AG04449 (cell line): ENCODE measurements at regions not wholly inside any gene's neighbourhood (a gene's known extent, or its start where the extent isn't known, plus 50 kb on each side); places are given as distances from the start of the nearest gene placed in this dataset.

ENCODE experiments used
- CTCF ChIA-PET: fragments of 350-600 bp; formaldehyde crosslinking; extraction: SDS; loops from one replicate; lab custom pipeline; 2021; ENCODE audit warnings: antibody characterized with exemption; lab: Yijun Ruan, JAX
- POLR2A ChIA-PET: fragments of 400-600, 350-600 bp; formaldehyde crosslinking; extraction: SDS; loops from one replicate; lab custom pipeline; 2020; ENCODE audit warnings: antibody characterized with exemption, inconsistent platforms; lab: Yijun Ruan, JAX
- DNase-seq: peaks from one replicate; pipeline ENCODE4 v3.0.0-alpha.2; 2010; ENCODE audit warnings: low read depth, low spot score
- H3K4me3 ChIP-seq: 2 replicates; pipeline ENCODE4 v1.5.1; 2011; ENCODE audit warnings: low read depth, mild to moderate bottlenecking, control low read depth, low read length
- CTCF ChIP-seq: IDR thresholded peaks from one replicate; pipeline ENCODE4 v1.5.1; 2011; ENCODE audit warnings: mild to moderate bottlenecking, moderate library complexity, low read length, control low read depth, inconsistent platforms; ENCODE audit not compliant: insufficient read depth; ENCODE audit errors: missing control alignments

- CTCF ChIA-PET, result no interaction called here
- POLR2A ChIA-PET, result no interaction called here
- no peak for DNase-seq
- TF ChIP-seq CTCF, result no peak
- H3K4me3 ChIP-seq, result no peak overlapping the region
Measured at GRCh38 chr7:26526265-26526587, 234.6 kb downstream of the SNX10 start.

GRCh38 chr7:26531926-26532325 is 240.3 kb downstream of the SNX10 start:
- ChIA-PET POLR2A (no interaction called here), CTCF (no interaction called here)
- no peak for DNase-seq

DNA sequence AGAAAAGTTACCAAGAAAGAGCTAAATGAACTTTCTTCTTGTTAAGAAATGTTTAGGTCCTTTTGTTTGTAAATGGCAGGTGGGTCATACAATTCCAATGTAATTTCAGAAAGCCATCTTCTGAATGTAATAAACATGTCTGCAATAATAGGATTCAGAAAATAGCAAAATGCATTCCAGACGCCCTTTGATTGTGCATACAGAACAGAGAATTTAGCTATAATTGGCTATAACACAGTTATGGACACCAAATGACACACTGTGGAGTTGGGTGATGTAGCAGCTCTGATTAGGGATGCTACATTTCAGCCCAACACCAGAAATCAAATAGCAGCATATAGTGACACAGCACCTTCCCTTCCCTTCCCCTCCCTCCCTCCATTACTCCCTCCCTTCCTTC is 240.8 kb downstream of the SNX10 start:
- DNase-seq, result no peak
- ChIA-PET CTCF (no interaction called here), POLR2A (no interaction called here)
- H3K4me3 ChIP-seq, result no peak overlapping the region
- TF ChIP-seq CTCF, result no peak

More at GRCh38 chr7:26531926-26532325, 240.3 kb downstream of the SNX10 start:
- no peak for TF ChIP-seq CTCF
- no peak overlapping the region for H3K4me3 ChIP-seq

DNA sequence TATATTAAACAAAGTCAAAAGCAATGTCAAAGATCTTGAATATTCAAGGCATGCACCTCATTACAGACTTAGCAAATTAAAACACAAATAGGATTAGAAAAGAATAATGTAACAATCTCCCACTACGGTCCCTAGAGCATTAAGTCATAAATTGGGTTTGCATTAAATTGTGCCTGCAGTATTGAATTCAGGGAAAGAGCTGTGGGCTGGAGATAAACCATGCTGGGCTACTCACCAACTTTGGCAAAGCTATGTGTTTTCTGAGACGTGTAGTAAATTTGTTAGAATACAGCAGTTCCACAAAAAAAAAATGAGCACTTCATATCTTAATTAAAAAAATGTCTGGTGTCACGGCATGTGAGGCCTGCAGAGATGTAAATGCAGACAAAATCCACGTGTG is 241.6 kb downstream of the SNX10 start:
- ChIA-PET POLR2A (no interaction called here), CTCF (no interaction called here)
- no peak for TF ChIP-seq CTCF
- DNase-seq, result no peak
- H3K4me3 ChIP-seq, result no peak overlapping the region

GRCh38 chr7:26534649-26535482 is 243.2 kb downstream of the SNX10 start:
- DNase-seq, result no peak
- ChIA-PET POLR2A (no interaction called here), CTCF (no interaction called here)
- TF ChIP-seq CTCF, result no peak
- H3K4me3 ChIP-seq, result no peak overlapping the region

DNA sequence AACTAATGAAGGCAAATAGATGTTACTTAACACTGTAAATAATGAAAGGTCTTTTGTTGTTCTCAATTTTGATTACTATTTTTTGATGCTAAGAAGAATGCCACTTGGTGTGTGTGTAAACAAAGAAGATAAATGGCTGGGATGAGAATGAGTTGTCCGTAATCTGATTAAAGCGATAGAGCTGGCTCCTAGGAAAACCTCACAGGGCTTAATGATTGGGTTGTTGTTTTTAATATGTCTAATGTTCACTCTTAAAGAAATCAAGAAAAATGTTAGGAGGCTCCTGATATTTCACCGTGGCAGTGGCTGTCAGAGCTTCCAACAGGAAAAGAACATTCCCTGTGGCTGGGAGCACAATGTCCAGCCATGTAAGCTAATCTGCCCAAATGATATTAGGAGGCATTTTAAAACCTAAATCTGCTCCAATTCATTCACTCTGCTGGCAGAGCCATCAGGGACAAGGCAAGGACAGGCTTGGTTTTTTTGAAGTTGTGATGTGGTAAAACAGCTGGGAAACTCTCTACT is 243.9 kb downstream of the SNX10 start:
- CTCF ChIA-PET, result interaction anchor here (1.5 kb wide), 1 partner anchor 131 kb away, joined by 3 read pairs; no protein-coding TSS in a partner anchor
- DNase-seq, result no peak
- TF ChIP-seq CTCF, result no peak
- no peak overlapping the region for H3K4me3 ChIP-seq
- POLR2A ChIA-PET, result no interaction called here
